ENCODE measurements at regions not wholly inside any gene's neighbourhood (a gene's known extent, or its start where the extent isn't known, plus 50 kb on each side); places are given as distances from the start of the nearest gene placed in this dataset.
"Not testable (repeated sequence)": the region's sequence is repeated elsewhere in the genome, so short reads cannot be mapped to it uniquely, and the experiment has no call there.

GRCh38 chr1:10873189-10873588, 76.7 kb upstream of the CASZ1 start:
- H3K27me3 ChIP-seq (ENCODE audit: insufficient read depth, low read length): peaks cover 10% of the 10 kb centered on the region
- H3K9me3 ChIP-seq (ENCODE audit: low read length): no peaks in the 10 kb centered on the region
- no peak overlapping the region for H3K4me3 ChIP-seq (ENCODE audit: low read length)
- H3K36me3 ChIP-seq (ENCODE audit: insufficient read depth, low read length): no peaks in the 10 kb centered on the region
- H3K4me1 ChIP-seq (ENCODE audit: insufficient read depth, low read length): no peaks in the 10 kb centered on the region
- no peak overlapping the region for H2AFZ ChIP-seq (ENCODE audit: low read depth, low read length)

DNA sequence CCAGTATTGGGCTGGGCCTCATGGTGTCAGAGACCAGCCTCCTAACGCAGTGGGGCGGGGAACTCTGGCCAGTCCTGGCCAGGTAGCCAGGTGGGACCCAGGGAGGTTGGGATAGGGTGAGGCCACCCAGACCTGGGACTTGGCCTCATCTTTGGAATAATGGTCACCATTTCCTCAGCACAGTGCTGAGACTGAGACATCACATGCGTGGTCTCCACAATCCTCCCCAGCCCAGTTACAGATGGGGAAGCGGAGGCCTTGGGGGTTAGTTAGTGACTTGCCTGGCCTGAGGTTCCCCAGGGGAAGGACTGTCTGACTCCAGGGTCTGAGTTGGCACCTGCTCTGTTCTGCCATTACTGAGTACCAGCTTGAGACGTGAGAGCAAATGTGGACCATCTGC, 77.9 kb upstream of the CASZ1 start:
- H3K36me3 ChIP-seq (ENCODE audit: insufficient read depth, low read length): no peaks in the 10 kb centered on the region
- no peak overlapping the region for H2AFZ ChIP-seq (ENCODE audit: low read depth, low read length)

DNA sequence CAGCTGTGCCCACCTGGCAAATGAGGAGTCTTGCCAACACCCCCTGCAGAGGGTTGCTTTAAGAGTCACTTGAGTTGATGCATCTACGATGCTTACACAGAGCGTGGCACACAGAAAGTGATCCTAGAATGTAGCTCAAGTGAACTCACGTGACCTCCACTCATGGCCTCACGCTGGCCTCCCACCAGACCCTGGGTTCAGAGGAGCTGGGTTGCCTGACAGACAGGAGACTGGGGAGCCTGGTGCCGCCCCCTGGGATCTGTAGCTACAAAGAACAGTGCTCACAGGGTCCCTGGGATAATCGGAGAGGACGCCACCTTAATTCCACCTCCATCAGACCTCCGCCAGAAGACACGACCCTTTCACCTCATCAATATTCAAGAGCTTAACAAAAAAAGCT, 81.4 kb upstream of the CASZ1 start:
- Histone ChIP-seq H2AFZ (ENCODE audit: low read depth, low read length) (no peak overlapping the region), H3K36me3 (ENCODE audit: insufficient read depth, low read length) (no peaks in the 10 kb centered on the region), H3K9me3 (ENCODE audit: low read length) (no peaks in the 10 kb centered on the region), H3K4me3 (ENCODE audit: low read length) (no peak overlapping the region), H3K27me3 (ENCODE audit: insufficient read depth, low read length) (no peaks in the 10 kb centered on the region), H3K4me1 (ENCODE audit: insufficient read depth, low read length) (no peaks in the 10 kb centered on the region)

More for the DNA sequence above, 77.9 kb upstream of the CASZ1 start:
- Histone ChIP-seq H3K9me3 (ENCODE audit: low read length) (no peaks in the 10 kb centered on the region), H3K4me1 (ENCODE audit: insufficient read depth, low read length) (no peaks in the 10 kb centered on the region), H3K4me3 (ENCODE audit: low read length) (no peak overlapping the region), H3K27me3 (ENCODE audit: insufficient read depth, low read length) (peaks cover under 1% of the 10 kb centered on the region)

- H3K4me3 ChIP-seq (ENCODE audit: low read length): no peak overlapping the region
- H3K9me3 ChIP-seq (ENCODE audit: low read length): no peaks in the 10 kb centered on the region
- H2AFZ ChIP-seq (ENCODE audit: low read depth, low read length): no peak overlapping the region
- H3K27me3 ChIP-seq (ENCODE audit: insufficient read depth, low read length): no peaks in the 10 kb centered on the region
- H3K4me1 ChIP-seq (ENCODE audit: insufficient read depth, low read length): no peaks in the 10 kb centered on the region
- no peaks in the 10 kb centered on the region for H3K36me3 ChIP-seq (ENCODE audit: insufficient read depth, low read length)
These were observed 82.0 kb upstream of the CASZ1 start for GRCh38 chr1:10878469-10878868.

DNA sequence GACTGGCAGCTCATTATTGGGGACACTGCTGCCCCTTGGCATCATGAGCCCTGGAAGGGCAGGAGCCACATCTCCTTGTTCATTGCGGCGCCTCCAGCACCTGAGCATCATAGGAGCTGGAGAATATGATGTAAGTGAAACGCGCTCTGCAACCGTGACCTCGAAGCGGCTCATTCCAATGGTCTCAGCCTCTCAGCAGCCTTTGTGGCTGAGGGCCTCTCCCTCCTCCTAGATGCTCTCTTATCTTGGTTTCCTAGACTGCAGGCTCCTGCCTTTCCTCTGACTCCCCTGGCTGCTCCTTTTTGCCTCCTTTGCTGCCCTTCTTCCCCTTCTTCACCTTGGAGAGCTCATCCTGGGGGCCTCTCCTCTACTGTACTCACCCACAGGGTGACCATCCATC, 83.6 kb upstream of the CASZ1 start:
- H3K4me3 ChIP-seq (ENCODE audit: low read length): no peak overlapping the region
- H3K27me3 ChIP-seq (ENCODE audit: insufficient read depth, low read length): no peaks in the 10 kb centered on the region
- H2AFZ ChIP-seq (ENCODE audit: low read depth, low read length): no peak overlapping the region
- H3K36me3 ChIP-seq (ENCODE audit: insufficient read depth, low read length): no peaks in the 10 kb centered on the region
- H3K9me3 ChIP-seq (ENCODE audit: low read length): no peaks in the 10 kb centered on the region
- H3K4me1 ChIP-seq (ENCODE audit: insufficient read depth, low read length): no peaks in the 10 kb centered on the region

DNA sequence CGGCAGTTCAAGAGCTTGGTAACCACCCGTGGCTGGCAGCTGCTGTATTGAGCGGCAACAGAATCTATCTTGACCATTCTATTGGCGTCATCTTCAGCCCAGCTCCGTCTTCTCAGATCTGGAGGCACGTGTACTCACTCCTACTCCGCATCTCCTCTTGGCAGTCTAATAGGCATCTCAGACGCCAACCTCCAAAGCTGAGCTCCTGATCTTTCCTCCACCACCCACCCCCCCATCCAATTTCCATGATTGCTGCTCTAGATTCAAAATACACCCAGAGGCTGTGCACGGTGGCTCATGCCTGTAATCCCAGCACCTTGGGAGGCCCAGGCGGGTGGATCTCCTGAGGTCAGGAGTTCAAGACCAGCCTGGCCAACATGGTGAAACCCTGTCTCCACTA, 84.6 kb upstream of the CASZ1 start:
- Histone ChIP-seq H3K9me3 (ENCODE audit: low read length) (no peaks in the 10 kb centered on the region), H3K36me3 (ENCODE audit: insufficient read depth, low read length) (no peaks in the 10 kb centered on the region), H3K4me1 (ENCODE audit: insufficient read depth, low read length) (no peaks in the 10 kb centered on the region), H3K27me3 (ENCODE audit: insufficient read depth, low read length) (no peaks in the 10 kb centered on the region), H3K4me3 (ENCODE audit: low read length) (no peak overlapping the region), H2AFZ (ENCODE audit: low read depth, low read length) (no peak overlapping the region)

DNA sequence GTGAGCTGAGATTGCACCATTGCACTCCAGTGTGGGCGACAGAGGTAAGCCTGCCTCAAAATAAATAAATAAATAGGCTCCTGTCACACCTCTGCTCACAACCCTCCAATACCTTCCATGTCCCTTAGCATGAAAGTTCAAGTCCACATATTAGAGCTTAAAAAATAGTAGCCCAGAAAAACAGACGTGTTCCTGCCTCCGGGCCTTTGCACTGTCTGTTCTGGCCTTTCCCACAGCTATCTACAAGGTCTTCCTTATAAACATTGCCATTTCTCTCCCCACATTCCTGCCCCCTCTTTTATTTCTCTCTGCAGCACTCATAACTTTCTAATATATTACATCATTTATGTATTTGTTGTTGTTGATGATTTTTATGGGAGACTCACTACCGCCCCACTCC, 85.6 kb upstream of the CASZ1 start:
- H2AFZ ChIP-seq (ENCODE audit: low read depth, low read length): no peak overlapping the region

DNA sequence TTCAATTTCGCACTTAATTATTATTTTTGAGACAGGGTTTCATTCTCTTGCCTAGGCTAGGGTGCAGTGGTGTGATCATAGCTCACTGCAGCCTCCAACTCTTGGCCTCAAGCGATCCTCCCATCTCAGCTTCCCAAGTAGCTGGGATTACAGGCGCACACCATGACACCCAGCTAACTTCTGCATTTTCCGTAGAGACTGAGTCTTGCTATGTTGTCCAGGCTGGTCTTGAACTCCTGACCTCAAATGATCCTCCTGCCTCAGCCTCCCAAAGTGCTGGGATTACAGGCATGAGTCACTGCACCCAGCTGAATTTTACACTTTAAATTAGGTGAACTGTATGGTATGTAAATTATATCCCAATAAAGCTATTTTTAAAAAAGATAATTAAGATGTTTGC, 90.6 kb upstream of the CASZ1 start:
- not testable (repeated sequence) for H3K36me3 ChIP-seq (ENCODE audit: insufficient read depth, low read length); H3K9me3 ChIP-seq (ENCODE audit: low read length); H3K4me1 ChIP-seq (ENCODE audit: insufficient read depth, low read length); H2AFZ ChIP-seq (ENCODE audit: low read depth, low read length); H3K4me3 ChIP-seq (ENCODE audit: low read length)
- H3K27me3 ChIP-seq (ENCODE audit: insufficient read depth, low read length): peaks cover 42% of the 10 kb centered on the region

More for the DNA sequence above, 85.6 kb upstream of the CASZ1 start:
- H3K36me3 ChIP-seq (ENCODE audit: insufficient read depth, low read length): no peaks in the 10 kb centered on the region
- H3K9me3 ChIP-seq (ENCODE audit: low read length): no peaks in the 10 kb centered on the region
- H3K4me3 ChIP-seq (ENCODE audit: low read length): no peak overlapping the region
- H3K27me3 ChIP-seq (ENCODE audit: insufficient read depth, low read length): peaks cover 6% of the 10 kb centered on the region
- no peaks in the 10 kb centered on the region for H3K4me1 ChIP-seq (ENCODE audit: insufficient read depth, low read length)

- H3K27me3 ChIP-seq (ENCODE audit: insufficient read depth, low read length): peaks cover 45% of the 10 kb centered on the region
- H3K4me3 ChIP-seq (ENCODE audit: low read length): no peak overlapping the region
- no peaks in the 10 kb centered on the region for H3K9me3 ChIP-seq (ENCODE audit: low read length)
- H2AFZ ChIP-seq (ENCODE audit: low read depth, low read length): no peak overlapping the region
- H3K36me3 ChIP-seq (ENCODE audit: insufficient read depth, low read length): no peaks in the 10 kb centered on the region
- no peaks in the 10 kb centered on the region for H3K4me1 ChIP-seq (ENCODE audit: insufficient read depth, low read length)
These were observed 91.8 kb upstream of the CASZ1 start for GRCh38 chr1:10888291-10888690.

DNA sequence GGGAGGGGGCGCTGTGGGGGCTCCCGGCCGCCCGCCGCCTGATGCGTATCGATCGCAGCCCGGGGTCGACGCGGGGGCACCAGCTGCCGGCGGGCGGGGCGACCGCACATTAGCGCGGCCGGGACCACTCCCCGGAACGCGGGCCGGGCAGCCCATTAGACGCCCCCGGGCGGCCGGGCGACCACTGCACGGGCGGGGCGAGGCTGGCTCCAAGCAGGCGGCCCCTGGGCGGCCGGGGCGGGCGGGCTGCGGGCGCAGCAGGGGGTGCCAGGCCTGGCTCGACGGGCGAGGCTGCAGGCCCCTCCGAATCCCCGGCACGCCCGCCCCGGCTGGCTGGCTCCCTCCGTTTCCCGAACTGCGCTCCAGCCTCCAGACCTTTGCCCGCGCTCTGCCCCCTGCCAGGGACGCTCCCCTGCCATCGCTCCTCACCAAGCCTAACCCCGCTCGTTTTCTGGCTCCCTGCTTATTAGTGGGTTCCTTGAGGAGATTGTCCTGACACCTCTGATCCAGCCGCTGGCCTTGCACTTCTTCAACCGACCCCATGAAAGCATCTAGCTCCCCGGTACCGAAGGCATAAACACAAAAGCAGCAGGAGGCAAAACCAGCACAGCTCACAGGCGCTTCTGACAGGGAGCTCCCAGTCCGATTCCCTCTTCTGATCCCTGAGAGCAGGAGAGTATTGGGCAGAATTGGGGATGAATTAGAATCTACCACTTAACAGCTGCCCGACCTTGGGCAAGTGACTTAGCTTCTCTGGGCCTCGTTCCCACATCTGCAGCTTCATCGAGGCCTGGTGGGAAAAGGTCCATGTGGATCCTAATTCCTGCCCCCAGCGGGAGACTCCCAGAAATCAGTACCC, 92.6 kb upstream of the CASZ1 start:
- Histone ChIP-seq H3K36me3 (ENCODE audit: insufficient read depth, low read length) (no peaks in the 10 kb centered on the region), H3K4me1 (ENCODE audit: insufficient read depth, low read length) (no peaks in the 10 kb centered on the region), H3K9me3 (ENCODE audit: low read length) (no peaks in the 10 kb centered on the region), H2AFZ (ENCODE audit: low read depth, low read length) (no peak overlapping the region), H3K27me3 (ENCODE audit: insufficient read depth, low read length) (peaks cover 45% of the 10 kb centered on the region), H3K4me3 (ENCODE audit: low read length) (no peak overlapping the region)

- Histone ChIP-seq H2AFZ (ENCODE audit: low read depth, low read length) (no peak overlapping the region), H3K4me3 (ENCODE audit: low read length) (no peak overlapping the region)
These were observed 93.4 kb upstream of the CASZ1 start for GRCh38 chr1:10889650-10890353.

DNA sequence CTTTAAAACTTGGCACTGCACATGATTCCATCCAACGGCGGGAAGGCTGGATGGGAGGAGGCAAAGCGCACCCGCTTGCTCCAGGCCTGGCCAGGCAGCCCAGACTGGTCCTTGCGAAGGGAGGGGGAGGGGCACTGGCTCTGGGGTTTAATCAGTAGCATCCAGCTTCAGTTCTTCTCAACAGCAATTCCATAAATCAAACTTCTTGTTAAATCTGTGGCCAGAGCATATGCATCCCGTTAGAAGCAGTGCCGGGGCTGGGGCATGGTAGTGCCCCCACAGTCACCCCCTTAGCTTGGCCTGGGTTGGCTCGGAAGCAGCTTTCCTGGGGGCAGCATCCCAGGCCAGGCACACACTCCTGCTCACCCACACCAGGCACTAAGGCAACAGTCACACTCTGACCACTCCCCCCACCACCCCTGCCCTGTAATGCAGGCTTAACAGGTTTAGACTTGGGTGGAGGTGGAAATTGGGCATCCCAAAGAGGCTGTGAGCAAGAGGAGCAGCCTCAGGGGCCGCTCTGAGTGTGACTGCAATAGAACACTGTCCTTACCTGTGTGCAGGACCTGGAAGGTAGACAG, 94.1 kb upstream of the CASZ1 start:
- no peak overlapping the region for H3K4me3 ChIP-seq (ENCODE audit: low read length)
- H3K27me3 ChIP-seq (ENCODE audit: insufficient read depth, low read length): peaks cover 45% of the 10 kb centered on the region
- no peak overlapping the region for H2AFZ ChIP-seq (ENCODE audit: low read depth, low read length)
- no peaks in the 10 kb centered on the region for H3K4me1 ChIP-seq (ENCODE audit: insufficient read depth, low read length)
- H3K9me3 ChIP-seq (ENCODE audit: low read length): no peaks in the 10 kb centered on the region
- H3K36me3 ChIP-seq (ENCODE audit: insufficient read depth, low read length): no peaks in the 10 kb centered on the region

More at GRCh38 chr1:10889650-10890353, 93.4 kb upstream of the CASZ1 start:
- Histone ChIP-seq H3K4me1 (ENCODE audit: insufficient read depth, low read length) (no peaks in the 10 kb centered on the region), H3K9me3 (ENCODE audit: low read length) (no peaks in the 10 kb centered on the region), H3K36me3 (ENCODE audit: insufficient read depth, low read length) (no peaks in the 10 kb centered on the region), H3K27me3 (ENCODE audit: insufficient read depth, low read length) (peaks cover 45% of the 10 kb centered on the region)

- Histone ChIP-seq H3K36me3 (ENCODE audit: insufficient read depth, low read length) (no peaks in the 10 kb centered on the region), H2AFZ (ENCODE audit: low read depth, low read length) (no peak overlapping the region), H3K9me3 (ENCODE audit: low read length) (no peaks in the 10 kb centered on the region), H3K4me1 (ENCODE audit: insufficient read depth, low read length) (no peaks in the 10 kb centered on the region), H3K4me3 (ENCODE audit: low read length) (no peak overlapping the region), H3K27me3 (ENCODE audit: insufficient read depth, low read length) (peaks cover 45% of the 10 kb centered on the region)
These were observed 94.6 kb upstream of the CASZ1 start for GRCh38 chr1:10891091-10891490.
